Subcutaneous abdominal adipose tissue (tissue), 5 donors: ENCODE measurements at regions not wholly inside any gene's neighbourhood (a gene's known extent, or its start where the extent isn't known, plus 50 kb on each side); places are given as distances from the start of the nearest gene placed in this dataset.
"Not testable (repeated sequence)": the region's sequence is repeated elsewhere in the genome, so short reads cannot be mapped to it uniquely, and the experiment has no call there.

Experiments
- H3K27ac ChIP-seq: one replicate; pipeline ENCODE4 v1.7.0; 2013; ENCODE audit warnings: low read depth, mild to moderate bottlenecking, inconsistent platforms, low read length, moderate library complexity
- H3K27me3 ChIP-seq, 5 donors: one replicate each; pipeline ENCODE4 v1.7.0; 2013; ENCODE audit warnings: low read length in 5 of 5, inconsistent platforms in 1 of 5; ENCODE audit not compliant: control insufficient read depth in 5 of 5, insufficient read depth in 4 of 5
- H3K36me3 ChIP-seq, 5 donors: one replicate each; pipeline ENCODE4 v1.7.0; 2013; ENCODE audit warnings: low read length in 5 of 5; ENCODE audit not compliant: control insufficient read depth in 5 of 5, insufficient read depth in 5 of 5
- H3K4me1 ChIP-seq, 5 donors: one replicate each; pipeline ENCODE4 v1.7.0; 2013; ENCODE audit warnings: low read length in 5 of 5, mild to moderate bottlenecking in 3 of 5, moderate library complexity in 1 of 5; ENCODE audit not compliant: control insufficient read depth in 5 of 5, insufficient read depth in 5 of 5
- H3K4me3 ChIP-seq, 5 donors: one replicate each; pipeline ENCODE4 v1.7.0; 2013; ENCODE audit warnings: low read length in 5 of 5, low read depth in 1 of 5
- H3K9ac ChIP-seq, 5 donors: one replicate each; pipeline ENCODE4 v1.7.0; 2013; ENCODE audit warnings: low read length in 5 of 5, mild to moderate bottlenecking in 4 of 5, moderate library complexity in 3 of 5
- H3K9me3 ChIP-seq, 5 donors: one replicate each; pipeline ENCODE4 v1.7.0; 2013; ENCODE audit warnings: low read length in 5 of 5; ENCODE audit not compliant: control insufficient read depth in 5 of 5
- donor health status: healthy.
- donor health status: healthy.
- donor health status: healthy.
- donor health status: healthy.
- donor health status: healthy.

GRCh38 chr3:34508732-34509131 lies 710.3 kb downstream of the PDCD6IP start:
- H3K4me3 ChIP-seq: no peak overlapping the region
- no peaks in the 10 kb centered on the region for H3K36me3 ChIP-seq
- H3K9ac ChIP-seq: no peak overlapping the region
- peaks cover 0 to 4% (median 2%) of the 10 kb centered on the region in 5 donors for H3K4me1 ChIP-seq
- H3K9me3 ChIP-seq: no peaks in the 10 kb centered on the region
- H3K27ac ChIP-seq: no peak overlapping the region
- no peaks in the 10 kb centered on the region for H3K27me3 ChIP-seq

GRCh38 chr3:34511891-34512290 lies 713.5 kb downstream of the PDCD6IP start:
- Histone ChIP-seq H3K27me3 (no peaks in the 10 kb centered on the region), H3K36me3 (no peaks in the 10 kb centered on the region), H3K4me3 (no peak overlapping the region), H3K27ac (no peak overlapping the region), H3K4me1 (peaks cover 0 to 4% (median 2%) of the 10 kb centered on the region in 5 donors), H3K9ac (no peak overlapping the region), H3K9me3 (no peaks in the 10 kb centered on the region)

- H3K27ac ChIP-seq, H3K36me3 ChIP-seq, H3K4me1 ChIP-seq, H3K4me3 ChIP-seq, H3K9ac ChIP-seq, H3K27me3 ChIP-seq: not testable (repeated sequence)
- H3K9me3 ChIP-seq: peaks cover 0 to 12% (median 0%) of the 10 kb centered on the region in 5 donors
These were observed 720.6 kb downstream of the PDCD6IP start for GRCh38 chr3:34519008-34519407.

GRCh38 chr3:34531156-34531555 lies 732.7 kb downstream of the PDCD6IP start:
- H3K27ac ChIP-seq: no peak overlapping the region
- H3K9ac ChIP-seq: no peak overlapping the region
- H3K4me1 ChIP-seq: no peaks in the 10 kb centered on the region
- H3K4me3 ChIP-seq: no peak overlapping the region
- no peaks in the 10 kb centered on the region for H3K9me3 ChIP-seq
- H3K36me3 ChIP-seq: no peaks in the 10 kb centered on the region
- no peaks in the 10 kb centered on the region for H3K27me3 ChIP-seq

GRCh38 chr3:34533451-34533850 lies 735.0 kb downstream of the PDCD6IP start:
- no peaks in the 10 kb centered on the region for H3K36me3 ChIP-seq
- no peaks in the 10 kb centered on the region for H3K4me1 ChIP-seq

GRCh38 chr3:34534013-34534412 lies 735.6 kb downstream of the PDCD6IP start:
- H3K36me3 ChIP-seq: no peaks in the 10 kb centered on the region

More at GRCh38 chr3:34533451-34533850, 735.0 kb downstream of the PDCD6IP start:
- Histone ChIP-seq H3K27ac (no peak overlapping the region), H3K27me3 (no peaks in the 10 kb centered on the region), H3K9me3 (no peaks in the 10 kb centered on the region), H3K9ac (no peak overlapping the region), H3K4me3 (no peak overlapping the region)

GRCh38 chr3:34544136-34544535 lies 745.7 kb downstream of the PDCD6IP start:
- no peak overlapping the region for H3K27ac ChIP-seq
- no peaks in the 10 kb centered on the region for H3K9me3 ChIP-seq
- no peak overlapping the region for H3K9ac ChIP-seq
- H3K4me1 ChIP-seq: no peaks in the 10 kb centered on the region
- no peak overlapping the region for H3K4me3 ChIP-seq
- H3K27me3 ChIP-seq: no peaks in the 10 kb centered on the region
- no peaks in the 10 kb centered on the region for H3K36me3 ChIP-seq

More at GRCh38 chr3:34534013-34534412, 735.6 kb downstream of the PDCD6IP start:
- H3K27me3 ChIP-seq: no peaks in the 10 kb centered on the region
- no peak overlapping the region for H3K9ac ChIP-seq
- no peak overlapping the region for H3K4me3 ChIP-seq
- no peak overlapping the region for H3K27ac ChIP-seq
- H3K4me1 ChIP-seq: no peaks in the 10 kb centered on the region
- H3K9me3 ChIP-seq: no peaks in the 10 kb centered on the region

- H3K4me3 ChIP-seq: no peak overlapping the region
- H3K36me3 ChIP-seq: no peaks in the 10 kb centered on the region
- H3K9me3 ChIP-seq: no peaks in the 10 kb centered on the region
- no peak overlapping the region for H3K27ac ChIP-seq
- H3K9ac ChIP-seq: no peak overlapping the region
- no peaks in the 10 kb centered on the region for H3K4me1 ChIP-seq
- H3K27me3 ChIP-seq: no peaks in the 10 kb centered on the region
These were observed 749.0 kb downstream of the PDCD6IP start for GRCh38 chr3:34547297-34547920.

GRCh38 chr3:34567266-34567665 lies 768.8 kb downstream of the PDCD6IP start:
- Histone ChIP-seq H3K27me3 (no peaks in the 10 kb centered on the region), H3K4me1 (no peaks in the 10 kb centered on the region), H3K4me3 (no peak overlapping the region), H3K36me3 (no peaks in the 10 kb centered on the region), H3K9me3 (peaks cover 0 to 14% (median 3%) of the 10 kb centered on the region in 5 donors), H3K27ac (no peak overlapping the region), H3K9ac (no peak overlapping the region)

- no peaks in the 10 kb centered on the region for H3K27me3 ChIP-seq
- no peaks in the 10 kb centered on the region for H3K4me1 ChIP-seq
- no peak overlapping the region for H3K27ac ChIP-seq
- no peaks in the 10 kb centered on the region for H3K36me3 ChIP-seq
- no peak overlapping the region for H3K9ac ChIP-seq
- H3K9me3 ChIP-seq: peaks cover 0 to 7% (median 3%) of the 10 kb centered on the region in 5 donors
- no peak overlapping the region for H3K4me3 ChIP-seq
These were observed 770.3 kb downstream of the PDCD6IP start for GRCh38 chr3:34568766-34569165.
